Fibroblast of the conjunctiva (primary cell): ENCODE measurements at regions not wholly inside any gene's neighbourhood (a gene's known extent, or its start where the extent isn't known, plus 50 kb on each side); places are given as distances from the start of the nearest gene placed in this dataset.
"Not testable (repeated sequence)": the region's sequence is repeated elsewhere in the genome, so short reads cannot be mapped to it uniquely, and the experiment has no call there.

Experiments used
- DNase-seq: peaks from one replicate; pipeline ENCODE4 v3.0.0-alpha.2; 2010; ENCODE audit warnings: low read depth

DNA sequence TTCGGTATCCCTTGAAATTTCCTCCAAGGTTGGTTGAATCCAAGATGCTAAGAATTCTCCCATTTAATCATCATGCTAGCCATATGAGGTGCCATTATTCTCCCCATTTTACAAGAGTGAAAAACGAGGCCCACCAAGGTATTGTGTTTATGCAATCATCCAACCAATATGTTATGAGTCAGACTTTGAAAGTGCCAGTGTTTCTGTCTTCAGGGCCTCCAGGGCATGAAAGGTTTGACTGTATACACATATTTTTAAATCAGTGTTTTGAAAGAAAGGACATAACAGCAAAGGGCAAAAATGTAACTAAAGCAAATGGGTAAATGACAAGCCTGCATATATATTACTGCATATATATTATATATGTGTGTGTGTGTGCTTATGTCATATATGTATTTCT lies 541.2 kb upstream of the SMIM31 start:
- no peak for DNase-seq

DNA sequence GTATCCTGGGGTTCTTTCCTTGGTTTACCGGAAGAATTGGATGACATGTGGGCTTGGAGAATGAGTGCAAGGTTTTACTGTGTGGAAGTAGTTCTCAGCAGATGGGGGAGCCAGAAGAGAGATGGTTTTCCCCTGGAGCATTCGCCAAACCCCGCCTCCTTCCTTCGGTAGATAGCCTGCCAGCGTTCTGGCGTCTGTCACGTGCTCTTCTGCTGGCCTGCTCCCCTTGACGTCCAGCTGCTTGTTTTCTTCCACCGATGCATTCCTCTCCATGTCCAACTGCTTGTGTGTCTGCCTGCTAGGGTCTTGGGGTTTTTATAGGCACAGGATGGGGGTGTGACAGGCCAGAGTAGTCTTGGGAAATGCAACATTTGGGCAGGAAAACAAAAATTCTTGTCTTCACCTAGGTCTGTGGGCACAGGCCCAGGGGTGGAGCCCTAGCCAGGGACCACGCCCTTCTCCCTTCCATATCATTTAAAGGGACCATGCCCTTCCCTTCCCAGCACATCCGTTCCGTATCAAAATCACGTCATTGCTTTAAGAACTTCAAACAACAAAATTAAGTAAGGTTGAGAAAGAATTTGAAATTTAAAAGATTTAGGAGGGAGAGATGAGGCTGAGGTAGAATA lies 538.7 kb upstream of the SMIM31 start:
- no peak for DNase-seq

DNA sequence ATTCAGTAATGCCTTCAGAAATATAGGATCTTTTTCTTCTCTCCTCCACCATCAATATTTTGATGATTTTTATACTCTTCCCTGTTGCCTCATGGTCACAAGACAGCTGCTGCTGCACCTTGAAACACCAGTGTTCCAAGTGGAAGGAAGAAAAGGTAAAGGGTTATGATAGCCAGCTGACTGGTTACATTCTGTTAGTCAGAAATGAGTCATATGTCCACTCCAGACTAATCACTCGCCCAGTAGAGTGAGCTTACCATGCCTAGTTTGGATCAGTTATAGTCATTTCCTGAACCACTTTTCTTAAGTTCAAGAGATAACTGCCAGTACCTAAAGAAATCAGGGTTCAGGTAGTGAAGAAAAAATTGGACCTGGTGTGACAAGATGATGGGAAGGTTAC lies 532.3 kb upstream of the SMIM31 start:
- no peak for DNase-seq

DNA sequence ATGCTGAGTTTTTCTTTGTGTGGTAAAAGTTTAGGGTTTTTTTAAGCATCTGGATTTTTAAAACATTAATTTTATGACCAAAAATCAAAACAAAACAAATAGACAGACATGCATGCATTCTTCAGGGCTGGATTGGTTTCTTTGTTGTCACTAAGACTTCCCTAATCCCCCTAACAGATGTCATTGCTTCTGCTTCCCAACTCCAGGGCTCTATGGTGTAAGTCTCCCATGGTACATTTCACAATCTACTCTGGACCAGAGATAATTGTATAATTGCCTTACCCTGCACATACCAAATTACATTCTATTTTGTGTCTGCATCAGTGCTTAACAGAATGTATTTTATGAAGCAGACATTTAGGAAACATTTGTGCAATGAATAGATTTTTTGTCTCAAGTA lies 529.1 kb upstream of the SMIM31 start:
- no peak for DNase-seq

DNA sequence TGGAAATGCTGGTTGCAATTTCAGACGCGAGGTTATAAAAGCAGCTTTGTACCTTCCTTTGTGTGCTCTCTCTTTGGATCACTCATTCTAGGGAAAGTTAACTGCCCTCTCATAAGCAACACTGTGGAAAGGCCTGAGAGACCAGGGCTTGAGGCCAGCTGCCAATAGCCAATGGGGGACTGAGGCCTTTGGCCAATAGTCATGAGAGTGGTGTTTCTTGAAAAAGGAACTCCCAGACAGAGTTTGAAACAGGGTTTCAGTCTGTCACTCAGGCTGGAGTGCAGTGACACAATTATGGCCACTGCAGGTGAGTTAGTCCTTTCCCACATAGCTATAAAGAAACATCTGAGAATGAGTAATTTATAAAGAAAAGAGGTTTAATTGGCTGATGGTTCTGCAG lies 524.7 kb upstream of the SMIM31 start:
- DNase-seq: no peak

DNA sequence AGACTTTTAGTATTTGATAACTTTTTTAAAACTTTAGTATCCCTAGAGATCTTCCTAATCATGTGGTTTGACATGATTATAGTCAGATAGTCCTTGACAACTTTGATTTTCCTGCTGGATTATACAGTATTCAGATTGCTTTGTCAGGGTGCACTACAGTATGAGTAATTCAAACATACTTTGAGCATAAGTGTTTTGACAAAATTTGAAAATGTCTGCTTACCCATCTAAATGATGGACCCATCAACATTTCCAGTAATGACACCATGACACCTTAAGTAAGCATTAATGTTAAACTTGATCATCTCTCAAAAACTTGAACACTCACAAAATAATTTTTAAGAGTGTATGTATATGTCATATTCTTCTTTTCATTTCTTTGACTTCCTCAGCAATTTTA lies 514.5 kb upstream of the SMIM31 start:
- no peak for DNase-seq

DNA sequence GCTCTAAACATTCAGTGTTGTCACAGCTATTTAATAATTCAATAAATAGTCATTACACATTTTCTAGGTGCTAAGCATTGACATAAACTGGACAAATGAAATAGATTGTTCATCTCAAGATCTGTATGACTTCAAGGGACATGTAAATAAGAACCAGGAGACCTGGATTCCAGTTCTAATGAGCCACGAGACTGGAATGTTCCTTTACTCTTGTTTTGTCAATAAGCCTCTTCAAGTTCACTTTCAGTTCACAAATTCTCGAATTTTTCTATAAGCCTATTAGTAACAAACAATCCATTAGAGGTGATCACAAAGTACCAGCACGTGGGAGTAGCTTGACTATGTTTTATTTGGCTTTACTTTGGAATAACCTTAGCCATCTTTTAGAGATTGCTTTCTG lies 514.0 kb upstream of the SMIM31 start:
- DNase-seq: no peak

DNA sequence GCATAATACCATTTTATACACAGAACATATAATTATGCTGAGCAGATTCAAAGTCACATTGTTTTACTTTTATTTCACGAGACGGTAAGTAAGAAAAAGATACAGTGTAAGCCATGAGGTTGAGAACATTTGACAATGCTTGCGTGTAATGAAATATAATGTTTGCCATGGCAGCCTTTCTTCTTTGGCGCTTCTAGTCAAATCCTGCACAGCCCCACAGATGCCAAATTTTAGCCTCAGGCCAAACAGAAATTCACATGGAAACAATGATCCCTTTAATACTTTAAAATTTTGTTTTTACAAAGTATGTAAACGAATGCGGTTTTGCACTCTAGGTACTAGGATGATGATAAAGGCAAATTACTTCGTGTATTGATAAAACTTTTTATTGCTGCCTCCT lies 502.7 kb upstream of the SMIM31 start:
- no peak for DNase-seq

DNA sequence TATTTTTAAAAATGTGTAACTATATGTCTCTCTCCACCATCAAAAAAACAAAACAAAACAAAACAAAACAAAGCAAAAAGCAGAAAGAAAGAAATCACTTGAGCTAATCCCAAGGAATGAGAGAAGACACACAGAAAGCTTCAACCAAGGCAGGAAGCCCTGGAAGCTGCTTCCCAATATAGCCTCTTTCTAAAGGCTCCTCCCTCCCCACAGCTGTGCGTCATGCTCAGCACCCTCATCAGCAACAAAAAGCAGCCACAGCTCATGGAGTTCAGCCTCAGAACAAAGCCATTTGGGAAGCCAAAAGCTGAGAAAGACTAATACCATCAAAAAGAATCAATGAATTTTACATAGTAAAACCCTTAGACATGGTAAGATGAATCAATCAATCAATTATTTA lies 501.6 kb upstream of the SMIM31 start:
- no peak for DNase-seq

DNA sequence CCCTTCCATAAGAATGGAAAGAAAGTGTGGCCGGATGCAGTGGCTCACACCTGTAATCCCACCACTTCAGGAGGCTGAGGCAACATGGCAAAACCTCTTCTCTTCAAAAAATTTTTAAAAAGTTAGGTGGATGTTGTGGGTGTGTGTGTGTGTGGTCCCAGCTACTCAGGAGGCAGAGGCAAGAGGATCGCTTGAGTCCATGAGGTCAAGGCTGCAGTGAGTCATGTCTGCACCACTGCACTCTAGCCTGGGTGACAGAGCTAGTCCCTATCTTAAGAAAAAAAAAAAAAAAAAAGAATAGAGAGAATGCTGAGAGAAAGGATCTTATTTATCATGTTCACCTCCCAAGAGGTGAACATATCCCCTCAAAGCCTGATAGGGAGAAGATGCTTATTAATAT lies 492.1 kb upstream of the SMIM31 start:
- no peak for DNase-seq

DNA sequence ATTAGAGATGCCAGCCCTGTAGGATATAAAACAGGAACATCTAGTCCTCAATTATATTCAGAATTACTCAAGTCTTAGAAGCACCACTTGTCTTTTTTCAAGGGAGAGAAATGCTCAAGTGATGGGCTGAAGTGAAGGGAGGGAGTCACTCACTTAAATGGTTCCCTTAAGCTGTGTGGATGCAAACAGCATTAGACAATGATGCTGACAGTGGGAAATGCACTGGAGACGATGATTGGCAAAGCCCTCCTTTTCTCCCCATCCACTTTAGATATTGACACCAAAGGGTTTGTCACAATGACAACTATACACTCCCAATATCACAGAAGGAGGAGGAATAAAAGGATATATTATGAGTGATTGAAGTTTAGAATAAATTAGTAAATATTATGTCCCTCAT lies 491.4 kb upstream of the SMIM31 start:
- not testable (repeated sequence) for DNase-seq

DNA sequence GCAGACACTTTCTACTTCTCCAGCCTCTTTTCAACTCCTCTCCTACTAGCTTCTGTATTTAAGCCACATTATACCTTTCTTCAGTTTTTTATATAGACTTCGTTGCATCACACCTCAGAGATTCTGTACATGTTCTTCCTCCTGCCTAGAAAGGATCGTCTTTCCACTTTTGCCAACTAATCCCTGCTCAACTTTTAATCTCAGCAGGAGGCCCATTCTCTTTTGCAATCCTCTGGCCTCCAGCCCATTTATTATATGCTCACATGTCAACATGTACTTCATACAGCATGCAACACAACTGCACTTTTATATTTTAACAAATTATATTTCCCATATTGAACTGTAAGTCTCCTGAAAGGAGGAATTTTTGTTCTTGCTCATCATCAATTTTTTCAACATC lies 476.5 kb upstream of the SMIM31 start:
- not testable (repeated sequence) for DNase-seq

DNA sequence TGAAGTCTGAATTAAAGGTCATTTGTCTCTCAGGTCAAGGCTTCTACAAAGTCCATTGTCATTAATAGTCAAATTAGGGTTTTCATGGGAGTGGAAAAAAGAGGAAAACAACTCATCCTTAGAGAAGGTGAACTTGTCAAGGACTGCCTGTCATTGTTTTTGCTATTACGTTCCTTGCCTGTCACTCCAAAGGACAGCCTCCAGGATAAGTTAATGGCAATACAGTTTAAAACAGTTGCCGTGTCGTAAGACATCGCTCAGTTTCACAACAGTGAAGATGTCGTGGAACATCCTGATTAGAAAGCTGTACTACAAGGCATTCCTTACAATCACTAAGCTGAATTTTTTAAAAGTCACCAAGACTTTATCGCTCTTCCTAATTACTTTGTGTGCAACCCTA lies 466.8 kb upstream of the SMIM31 start:
- DNase-seq: no peak

DNA sequence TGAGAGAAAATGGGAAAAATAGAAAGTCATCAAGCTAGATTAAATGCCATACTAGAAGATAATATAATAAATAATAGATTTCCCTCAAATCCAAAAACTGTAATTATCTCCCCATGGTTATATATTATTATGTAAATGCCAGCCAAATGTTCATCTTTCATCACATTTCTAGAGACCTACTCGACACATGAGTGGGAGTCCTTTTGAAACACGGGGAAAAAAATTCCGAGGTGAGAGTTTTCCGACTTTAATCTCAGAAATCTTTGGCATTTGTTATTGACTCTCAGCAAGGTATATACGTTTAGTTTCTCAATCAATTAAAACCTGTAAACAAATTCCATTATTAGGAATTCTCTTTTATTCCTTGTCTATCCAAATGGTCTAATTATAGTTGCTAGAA lies 465.4 kb upstream of the SMIM31 start:
- no peak for DNase-seq

DNA sequence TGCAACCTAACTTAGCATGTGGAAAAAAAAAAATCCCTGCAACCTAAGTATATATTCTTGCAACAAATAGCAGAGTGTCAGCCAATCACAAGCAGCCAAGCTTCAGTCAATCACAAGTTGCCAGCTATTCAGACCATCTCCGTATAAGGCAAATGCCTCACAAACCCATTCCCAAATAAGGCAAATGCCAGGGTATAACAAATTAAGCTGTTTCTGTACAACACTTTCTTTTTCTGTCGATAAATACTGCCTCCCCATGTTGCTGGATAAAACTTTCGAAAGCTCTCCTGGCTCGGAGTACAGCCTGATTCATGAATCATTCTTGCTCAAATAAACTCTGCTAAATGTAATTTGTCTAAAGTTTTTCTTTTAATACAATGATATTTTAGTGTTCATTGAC lies 460.7 kb upstream of the SMIM31 start:
- DNase-seq: no peak

DNA sequence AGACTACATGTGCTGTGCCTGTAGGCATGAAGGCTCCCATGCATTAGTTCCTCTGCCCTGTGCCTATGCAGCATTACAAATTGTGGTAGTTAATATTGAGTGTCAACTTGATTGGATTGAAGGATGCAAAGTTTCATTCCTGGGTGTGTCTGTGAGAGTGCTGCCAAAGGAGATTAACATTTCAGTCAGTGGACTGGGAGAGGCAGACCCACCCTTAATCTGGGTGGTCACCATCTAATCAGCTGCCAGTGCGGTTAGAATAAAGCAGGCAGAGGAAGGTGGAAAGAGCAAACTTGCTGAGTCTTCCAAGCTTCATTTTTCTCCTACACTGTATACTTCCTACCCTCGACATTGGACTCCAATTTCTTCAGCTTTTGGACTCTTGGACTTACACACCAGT lies 460.2 kb upstream of the SMIM31 start:
- no peak for DNase-seq

DNA sequence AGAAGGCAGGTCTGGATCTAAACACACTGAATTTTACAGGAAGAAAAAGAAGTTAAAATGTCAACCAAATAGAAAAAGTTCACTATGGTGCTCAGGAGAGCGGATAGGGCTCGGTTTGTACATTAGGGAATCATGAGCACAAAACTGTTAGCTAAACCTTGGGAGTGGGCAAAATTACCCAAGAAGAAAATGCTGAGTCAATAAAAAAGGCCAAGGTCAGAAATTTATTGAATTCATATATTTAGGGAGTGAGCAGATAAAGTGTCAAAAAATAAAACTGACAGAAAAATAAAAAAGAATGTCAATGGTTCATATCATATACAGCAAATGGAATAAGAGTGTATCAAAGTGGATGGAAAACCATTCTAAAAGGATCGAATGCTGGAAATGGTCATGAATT lies 452.5 kb upstream of the SMIM31 start:
- DNase-seq: no peak

DNA sequence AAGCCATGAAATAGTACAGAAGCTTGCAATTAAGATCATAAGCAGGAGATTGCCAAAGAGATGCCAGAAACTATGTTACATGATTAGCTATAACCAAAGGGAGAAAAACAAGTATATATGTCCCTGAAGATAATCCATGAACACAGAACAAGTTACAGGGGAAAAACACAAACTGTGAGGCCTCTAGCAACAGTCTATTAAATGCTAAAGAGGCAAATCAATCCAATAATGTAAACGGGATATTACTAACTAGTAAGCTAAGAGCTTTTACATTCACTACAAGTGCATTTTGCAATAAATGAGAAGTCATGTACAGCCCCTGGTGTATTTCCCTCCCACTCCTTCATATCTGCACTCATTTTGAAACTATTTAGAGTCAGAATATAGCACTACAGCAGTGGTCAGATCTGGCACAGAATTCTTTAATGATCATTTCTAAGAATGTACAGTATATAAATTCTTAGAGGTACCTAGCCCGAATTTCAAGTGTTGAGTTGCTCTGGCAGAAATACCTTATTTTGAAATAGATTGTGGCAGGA lies 449.8 kb upstream of the SMIM31 start:
- DNase-seq: no peak

DNA sequence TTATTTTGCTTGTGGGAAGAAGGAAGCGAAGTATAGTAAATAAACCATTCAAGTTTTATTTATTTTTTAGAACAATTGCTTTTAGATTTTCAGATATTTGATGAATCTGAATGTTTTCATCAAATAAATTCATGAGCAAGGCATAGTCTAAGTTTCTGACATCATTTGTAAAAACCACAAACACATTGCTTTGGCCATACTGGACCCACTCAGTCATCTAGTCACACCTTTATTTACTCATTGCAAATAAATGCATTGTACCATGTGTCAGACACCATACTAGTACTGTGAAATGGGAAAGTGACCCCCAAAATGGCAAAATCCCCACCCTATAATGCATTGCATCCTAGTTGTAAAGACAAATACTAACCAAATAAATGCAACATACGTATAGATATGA lies 449.1 kb upstream of the SMIM31 start:
- no peak for DNase-seq

DNA sequence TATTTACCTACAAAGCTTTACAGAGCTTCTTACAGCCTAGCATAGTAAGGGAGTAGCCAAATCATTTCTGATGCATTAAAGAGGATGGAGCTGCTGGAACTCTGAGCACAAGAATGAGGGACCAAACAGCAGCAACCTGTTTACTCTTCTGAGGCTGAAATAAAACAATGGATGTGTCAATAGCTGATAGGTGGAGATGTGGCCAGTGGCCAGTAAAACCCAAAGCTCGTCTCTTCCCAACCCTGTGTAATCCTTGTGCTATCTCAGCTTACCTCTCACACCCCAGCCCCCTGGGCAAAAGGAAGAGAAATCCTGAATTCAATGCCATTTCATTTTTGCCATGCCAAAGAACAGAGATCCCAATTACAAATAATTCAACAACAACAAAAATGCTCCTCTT lies 446.7 kb upstream of the SMIM31 start:
- DNase-seq: no peak

DNA sequence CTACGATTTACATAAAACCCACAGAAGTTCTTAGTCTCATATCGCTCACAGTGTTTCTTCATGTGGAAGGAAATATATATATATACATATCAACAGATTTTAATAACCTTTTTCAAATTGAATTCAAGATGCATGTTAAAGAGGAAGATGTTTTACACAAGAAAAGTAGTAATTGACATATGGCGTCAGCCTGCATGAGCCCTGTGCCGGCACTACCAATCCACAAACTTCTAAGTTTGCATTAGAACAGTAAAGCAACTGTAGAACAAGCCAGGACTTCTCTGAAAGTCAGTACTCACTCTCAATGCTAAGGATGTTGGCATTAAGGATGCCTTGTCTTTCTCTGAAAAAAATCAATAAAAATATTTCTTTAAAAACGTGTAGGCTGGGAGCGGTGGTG lies 441.3 kb upstream of the SMIM31 start:
- no peak for DNase-seq

DNA sequence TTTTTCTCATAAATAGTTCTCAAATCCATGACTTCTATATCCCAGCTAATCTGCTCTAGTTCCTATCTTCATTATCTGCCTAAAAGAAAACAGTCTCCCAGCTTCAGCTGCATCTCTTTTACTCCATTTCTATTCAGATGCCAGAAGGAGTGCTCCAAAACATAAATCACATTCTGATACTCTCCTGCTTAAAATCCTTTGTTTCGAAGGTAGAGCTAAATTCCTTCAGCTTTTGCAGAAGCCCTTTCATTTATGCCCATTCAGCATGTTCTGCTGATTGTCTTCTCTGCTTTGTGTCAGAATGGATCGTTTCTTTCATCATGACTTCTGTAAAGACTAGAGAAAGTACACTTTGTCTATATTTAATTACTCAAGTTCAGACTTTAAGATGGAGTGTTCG lies 440.1 kb upstream of the SMIM31 start:
- no peak for DNase-seq

DNA sequence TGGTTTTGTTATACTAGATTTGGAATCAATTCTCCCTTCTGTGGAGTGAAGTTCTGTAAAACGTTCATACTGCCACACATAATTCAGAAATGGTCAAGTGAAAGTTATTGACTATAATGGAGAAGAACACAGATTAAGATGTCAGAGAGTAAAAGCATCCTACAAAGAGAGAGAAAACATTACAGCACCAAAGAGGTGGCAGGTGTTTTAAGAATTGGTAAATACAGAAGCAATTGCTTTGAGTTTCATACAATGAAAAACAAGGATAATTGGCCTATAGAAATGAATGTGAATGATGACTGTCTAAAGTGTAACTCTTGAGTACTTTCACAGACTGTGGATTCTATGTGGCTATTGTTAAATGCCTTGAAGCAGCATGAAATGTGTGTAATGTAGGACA lies 435.6 kb upstream of the SMIM31 start:
- DNase-seq: no peak

DNA sequence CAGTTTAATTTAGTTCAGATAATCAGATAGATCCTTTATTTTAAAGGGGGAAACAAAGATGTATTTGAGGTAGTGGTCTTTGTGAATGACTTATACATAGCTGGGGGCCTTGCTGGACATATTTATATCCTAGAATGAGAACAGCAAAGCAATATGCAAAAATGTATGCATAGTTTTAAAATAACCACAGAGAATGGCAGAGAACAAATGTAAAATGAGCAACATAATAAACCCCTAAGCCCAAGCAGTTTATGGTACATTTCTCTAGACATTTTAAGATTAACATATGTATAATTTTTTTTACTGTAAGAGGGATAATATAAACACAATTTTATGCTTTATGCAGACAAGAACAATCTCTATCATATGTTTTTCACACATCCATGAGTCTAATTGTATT lies 434.2 kb upstream of the SMIM31 start:
- no peak for DNase-seq

DNA sequence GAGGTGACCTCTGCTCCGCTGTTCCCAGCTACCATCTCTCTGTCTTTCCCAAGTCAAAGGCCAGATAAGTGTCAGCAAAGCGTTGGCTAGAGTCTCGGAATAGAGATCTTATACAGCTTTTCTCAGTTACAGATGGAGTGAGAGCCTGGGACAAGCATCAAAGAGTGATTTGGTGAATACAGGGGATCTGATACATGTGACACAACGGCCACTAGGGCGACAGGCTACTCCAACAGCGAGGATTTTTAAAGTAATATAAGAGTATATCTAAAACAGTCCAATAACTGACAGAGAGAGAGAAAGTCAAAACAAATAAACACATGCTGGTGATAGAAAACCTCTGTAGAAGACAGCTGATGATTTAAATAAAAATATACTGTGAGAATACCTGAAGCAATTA lies 433.1 kb upstream of the SMIM31 start:
- DNase-seq: no peak
